Right atrium auricular region (tissue), 2 donors: ENCODE measurements at regions not wholly inside any gene's neighbourhood (a gene's known extent, or its start where the extent isn't known, plus 50 kb on each side); places are given as distances from the start of the nearest gene placed in this dataset.

Source experiments
- DNase-seq: peaks from one replicate; pipeline ENCODE4 v3.0.0-alpha.2; 2019; ENCODE audit warnings: low spot score
- H3K27ac ChIP-seq, 2 donors: fragments of 200-600 bp; sonication (generic); 1 replicate in 1 of 2; 2 replicates in 1 of 2; pipeline ENCODE4 v1.5.1; 2016 to 2019
- H3K27me3 ChIP-seq, 2 donors: fragments of 200-600 bp; sonication (generic); one replicate each; pipeline versions ENCODE4 v1.5.1 to v1.6.0; 2017 to 2019
- H3K36me3 ChIP-seq: fragments of 200-600 bp; sonication (generic); one replicate; pipeline ENCODE4 v1.5.1; 2016
- H3K4me1 ChIP-seq, 2 donors: fragments of 200-600 bp; sonication (generic); one replicate each; pipeline versions ENCODE4 v1.5.1 to v1.6.0; 2017 to 2019
- H3K4me3 ChIP-seq, 2 donors: fragments of 200-600 bp; sonication (generic); 1 replicate in 1 of 2; 2 replicates in 1 of 2; pipeline ENCODE4 v1.5.1; 2017 to 2019; ENCODE audit warnings: mild to moderate bottlenecking in 1 of 2, moderate library complexity in 1 of 2
- H3K9me3 ChIP-seq, 2 donors: fragments of 200-600 bp; sonication (generic); one replicate each; pipeline ENCODE4 v1.5.1; 2019
- TF ChIP-seq, protein P1 (sequence below), 2 donors: fragments of 200-600 bp; sonication (generic); IDR thresholded peaks; one replicate each; pipeline ENCODE4 v1.5.1; 2019; ENCODE audit warnings: antibody characterized with exemption in 2 of 2

DNA sequence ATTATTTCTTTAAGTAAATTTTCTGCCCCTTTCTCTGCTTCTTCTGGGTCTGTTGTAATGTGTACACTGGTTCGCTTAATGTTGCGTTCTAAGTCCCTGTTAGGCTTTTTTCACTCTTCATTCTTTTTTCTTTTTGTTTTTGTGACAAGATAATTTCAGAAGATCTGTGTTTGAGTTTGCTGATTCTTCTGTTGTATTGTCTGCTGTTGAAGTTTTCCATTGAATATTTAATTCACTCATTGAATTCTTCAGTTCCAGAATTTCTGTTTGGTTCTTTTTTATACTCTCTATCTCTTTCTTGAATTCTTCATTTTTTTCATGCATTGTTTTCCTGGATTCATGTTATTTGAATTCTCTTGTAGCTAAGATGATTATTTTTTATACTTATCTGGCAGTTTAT is 66.3 kb upstream of the NUDT6 start:
- no peak for DNase-seq
- Histone ChIP-seq H3K27ac (no peak overlapping the region), H3K27me3 (no peaks in the 10 kb centered on the region), H3K4me1 (peaks cover 0 to 6% of the 10 kb centered on the region in 2 donors), H3K9me3 (peaks cover 0 to 27% of the 10 kb centered on the region in 2 donors), H3K36me3 (peaks cover 4% of the 10 kb centered on the region), H3K4me3 (no peak overlapping the region)
- TF ChIP-seq, protein P1, sequence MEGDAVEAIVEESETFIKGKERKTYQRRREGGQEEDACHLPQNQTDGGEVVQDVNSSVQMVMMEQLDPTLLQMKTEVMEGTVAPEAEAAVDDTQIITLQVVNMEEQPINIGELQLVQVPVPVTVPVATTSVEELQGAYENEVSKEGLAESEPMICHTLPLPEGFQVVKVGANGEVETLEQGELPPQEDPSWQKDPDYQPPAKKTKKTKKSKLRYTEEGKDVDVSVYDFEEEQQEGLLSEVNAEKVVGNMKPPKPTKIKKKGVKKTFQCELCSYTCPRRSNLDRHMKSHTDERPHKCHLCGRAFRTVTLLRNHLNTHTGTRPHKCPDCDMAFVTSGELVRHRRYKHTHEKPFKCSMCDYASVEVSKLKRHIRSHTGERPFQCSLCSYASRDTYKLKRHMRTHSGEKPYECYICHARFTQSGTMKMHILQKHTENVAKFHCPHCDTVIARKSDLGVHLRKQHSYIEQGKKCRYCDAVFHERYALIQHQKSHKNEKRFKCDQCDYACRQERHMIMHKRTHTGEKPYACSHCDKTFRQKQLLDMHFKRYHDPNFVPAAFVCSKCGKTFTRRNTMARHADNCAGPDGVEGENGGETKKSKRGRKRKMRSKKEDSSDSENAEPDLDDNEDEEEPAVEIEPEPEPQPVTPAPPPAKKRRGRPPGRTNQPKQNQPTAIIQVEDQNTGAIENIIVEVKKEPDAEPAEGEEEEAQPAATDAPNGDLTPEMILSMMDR (IDR thresholded peaks at IDR 0.05) = no peak

DNA sequence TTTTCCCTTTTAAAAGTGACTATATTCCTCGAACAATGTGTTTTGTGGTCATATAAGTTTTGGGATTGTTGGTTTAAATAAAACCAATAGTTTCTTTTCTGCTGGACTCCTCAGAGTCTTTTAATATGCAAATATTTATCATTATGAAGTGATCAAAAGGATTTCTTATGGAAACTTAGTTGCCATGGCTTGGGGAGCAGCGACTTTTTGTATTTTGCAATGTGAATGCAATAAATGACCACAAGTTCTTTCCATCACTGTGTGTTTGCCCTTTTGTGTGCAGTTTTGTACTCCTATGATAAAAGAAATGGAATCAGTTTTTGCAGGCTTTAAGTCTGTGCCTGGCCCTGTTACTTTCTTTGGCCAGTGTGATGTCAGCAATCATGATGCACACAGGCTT is 68.5 kb upstream of the NUDT6 start:
- H3K27me3 ChIP-seq = no peaks in the 10 kb centered on the region
- DNase-seq = no peak
- H3K27ac ChIP-seq = no peak overlapping the region
- no peak overlapping the region for H3K4me3 ChIP-seq
- TF ChIP-seq, protein P1 (IDR thresholded peaks at IDR 0.05) = no peak
- H3K4me1 ChIP-seq = peaks cover 0 to 6% of the 10 kb centered on the region in 2 donors
- peaks cover 0 to 27% of the 10 kb centered on the region in 2 donors for H3K9me3 ChIP-seq
- H3K36me3 ChIP-seq = peaks cover 4% of the 10 kb centered on the region

DNA sequence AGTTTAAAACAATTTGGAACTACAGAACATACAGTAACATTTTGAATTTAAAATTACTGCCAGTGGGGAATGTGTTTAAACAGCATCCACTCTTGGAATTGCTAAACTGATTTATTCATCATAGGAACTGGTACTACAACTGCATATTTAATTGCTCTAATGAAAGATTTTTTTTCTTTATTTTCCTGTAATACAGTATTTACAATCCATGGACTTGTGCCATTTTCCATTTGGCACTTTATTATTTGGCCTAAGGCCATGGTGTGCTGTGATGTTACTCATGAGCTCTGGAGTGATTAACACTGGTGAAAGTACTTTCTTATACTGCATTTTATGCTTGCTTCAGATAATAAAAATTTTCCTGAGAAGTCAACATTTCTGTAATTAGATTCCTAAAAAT is 69.7 kb upstream of the NUDT6 start:
- H3K27ac ChIP-seq = no peak overlapping the region
- peaks cover 4% of the 10 kb centered on the region for H3K36me3 ChIP-seq
- peaks cover 0 to 6% of the 10 kb centered on the region in 2 donors for H3K4me1 ChIP-seq
- TF ChIP-seq, protein P1 (IDR thresholded peaks at IDR 0.05) = no peak
- no peak overlapping the region for H3K4me3 ChIP-seq
- H3K27me3 ChIP-seq = no peaks in the 10 kb centered on the region
- DNase-seq = no peak
- H3K9me3 ChIP-seq = peaks cover 0 to 24% of the 10 kb centered on the region in 2 donors

DNA sequence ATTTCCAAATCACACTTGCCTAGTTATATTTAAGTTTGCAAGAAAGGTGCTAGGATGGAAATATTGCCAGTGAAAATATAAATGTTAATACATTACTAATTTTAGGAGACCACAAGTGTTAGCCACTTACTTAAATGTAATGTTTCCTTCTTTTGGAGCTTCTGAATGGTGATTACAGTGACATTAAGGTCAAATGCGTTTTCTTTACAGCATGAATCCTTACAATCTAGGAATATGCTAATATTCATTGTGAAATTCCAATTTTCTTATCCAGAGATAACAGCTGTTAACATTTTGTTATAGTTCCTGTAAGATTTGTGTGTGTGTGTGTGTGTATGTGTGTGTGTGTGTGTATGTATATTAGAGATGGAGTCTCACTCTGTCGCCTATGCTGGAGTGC is 70.2 kb upstream of the NUDT6 start:
- TF ChIP-seq, protein P1 (IDR thresholded peaks at IDR 0.05) = no peak
- no peak overlapping the region for H3K27ac ChIP-seq
- no peaks in the 10 kb centered on the region for H3K27me3 ChIP-seq
- DNase-seq = no peak
- no peaks in the 10 kb centered on the region for H3K36me3 ChIP-seq
- no peak overlapping the region for H3K4me3 ChIP-seq
- H3K9me3 ChIP-seq = peaks cover 0 to 18% of the 10 kb centered on the region in 2 donors
- H3K4me1 ChIP-seq = peaks cover 0 to 6% of the 10 kb centered on the region in 2 donors

DNA sequence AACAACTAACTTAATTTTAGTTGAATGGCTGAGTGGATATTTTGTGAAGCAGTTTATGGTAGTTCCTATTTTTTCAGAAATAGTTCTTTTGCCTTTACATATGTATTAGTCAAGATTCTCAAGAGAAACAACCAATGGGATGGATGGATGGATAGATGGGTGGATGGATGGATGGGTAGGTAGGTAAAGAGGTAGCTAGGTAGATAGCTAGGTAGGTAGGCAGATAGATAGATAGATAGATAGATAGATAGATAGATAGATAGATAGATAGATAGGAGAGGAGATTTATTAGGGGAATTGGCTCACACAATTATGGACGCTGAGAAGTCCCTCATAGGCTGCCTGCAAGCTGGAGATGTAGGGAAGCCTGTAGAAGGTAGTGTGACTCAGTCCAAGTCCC is 74.0 kb upstream of the NUDT6 start:
- no peak for DNase-seq
- H3K27me3 ChIP-seq = no peaks in the 10 kb centered on the region

More for the DNA sequence above, 74.0 kb upstream of the NUDT6 start:
- H3K9me3 ChIP-seq = no peaks in the 10 kb centered on the region
- no peak overlapping the region for H3K4me3 ChIP-seq
- H3K27ac ChIP-seq = no peak overlapping the region
- TF ChIP-seq, protein P1 (IDR thresholded peaks at IDR 0.05) = no peak
- no peaks in the 10 kb centered on the region for H3K36me3 ChIP-seq
- peaks cover 0 to 6% of the 10 kb centered on the region in 2 donors for H3K4me1 ChIP-seq
